Liver (tissue), 3 donors: ENCODE measurements at regions not wholly inside any gene's neighbourhood (a gene's known extent, or its start where the extent isn't known, plus 50 kb on each side); places are given as distances from the start of the nearest gene placed in this dataset.

Experiments
- GABPA ChIP-seq, 2 donors: IDR thresholded peaks in 1 of 2; conservative IDR thresholded peaks in 1 of 2; 2 replicates each; pipeline ENCODE4 v1.6.1; 2016; ENCODE audit warnings: antibody characterized with exemption in 2 of 2, mild to moderate bottlenecking in 1 of 2, moderate library complexity in 1 of 2
- RXRA ChIP-seq, 2 donors: IDR thresholded peaks; 2 replicates each; pipeline ENCODE4 v1.6.1; 2017 to 2018; ENCODE audit warnings: antibody characterized with exemption in 2 of 2, mild to moderate bottlenecking in 1 of 2
- SP1 ChIP-seq: IDR thresholded peaks from 2 replicates; pipeline ENCODE4 v1.6.1; 2018; ENCODE audit warnings: antibody characterized with exemption, mild to moderate bottlenecking
- TAF1 ChIP-seq: conservative IDR thresholded peaks from 2 replicates; pipeline ENCODE4 v1.6.1; 2016; ENCODE audit warnings: antibody characterized with exemption, mild to moderate bottlenecking
- YY1 ChIP-seq: IDR thresholded peaks from 2 replicates; pipeline ENCODE4 v1.6.1; 2016; ENCODE audit warnings: antibody characterized with exemption, mild to moderate bottlenecking
- TF ChIP-seq, protein P1 (sequence below): IDR thresholded peaks from 2 replicates; pipeline ENCODE4 v1.6.1; 2016; ENCODE audit warnings: antibody characterized with exemption, mild to moderate bottlenecking
- TF ChIP-seq, protein P2 (sequence below): fragments of 150-350 bp; IDR thresholded peaks from 2 replicates; pipeline ENCODE4 v1.5.1; 2017; ENCODE audit warnings: improper control_type of control experiment, low read depth, low read length; ENCODE audit not compliant: missing input control
- TF ChIP-seq, protein P3 (sequence below): IDR thresholded peaks from 2 replicates; pipeline ENCODE4 v1.6.1; 2016; ENCODE audit warnings: antibody characterized with exemption
- donor health status: healthy.
- donor health status: healthy.

DNA sequence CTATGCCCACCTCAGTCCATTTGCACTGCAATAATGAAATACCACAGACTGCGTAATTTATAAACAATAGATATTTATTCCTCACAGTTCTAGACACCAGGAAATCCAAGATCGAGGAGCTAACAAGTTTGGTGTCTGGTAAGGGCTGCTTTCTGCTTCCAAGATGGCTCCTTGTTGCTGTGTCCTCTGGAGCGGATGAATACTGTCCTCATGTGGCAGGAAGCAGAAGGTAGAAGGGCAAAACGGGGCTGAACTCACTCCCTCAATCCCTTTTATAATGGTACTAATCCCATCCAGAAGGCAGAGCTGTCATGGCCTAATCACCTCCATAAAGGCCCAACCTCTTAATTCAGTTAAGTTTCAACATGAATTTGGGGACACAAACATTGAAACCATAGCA lies 75.3 kb downstream of the P2RY1 start:
- TF ChIP-seq, protein P1, sequence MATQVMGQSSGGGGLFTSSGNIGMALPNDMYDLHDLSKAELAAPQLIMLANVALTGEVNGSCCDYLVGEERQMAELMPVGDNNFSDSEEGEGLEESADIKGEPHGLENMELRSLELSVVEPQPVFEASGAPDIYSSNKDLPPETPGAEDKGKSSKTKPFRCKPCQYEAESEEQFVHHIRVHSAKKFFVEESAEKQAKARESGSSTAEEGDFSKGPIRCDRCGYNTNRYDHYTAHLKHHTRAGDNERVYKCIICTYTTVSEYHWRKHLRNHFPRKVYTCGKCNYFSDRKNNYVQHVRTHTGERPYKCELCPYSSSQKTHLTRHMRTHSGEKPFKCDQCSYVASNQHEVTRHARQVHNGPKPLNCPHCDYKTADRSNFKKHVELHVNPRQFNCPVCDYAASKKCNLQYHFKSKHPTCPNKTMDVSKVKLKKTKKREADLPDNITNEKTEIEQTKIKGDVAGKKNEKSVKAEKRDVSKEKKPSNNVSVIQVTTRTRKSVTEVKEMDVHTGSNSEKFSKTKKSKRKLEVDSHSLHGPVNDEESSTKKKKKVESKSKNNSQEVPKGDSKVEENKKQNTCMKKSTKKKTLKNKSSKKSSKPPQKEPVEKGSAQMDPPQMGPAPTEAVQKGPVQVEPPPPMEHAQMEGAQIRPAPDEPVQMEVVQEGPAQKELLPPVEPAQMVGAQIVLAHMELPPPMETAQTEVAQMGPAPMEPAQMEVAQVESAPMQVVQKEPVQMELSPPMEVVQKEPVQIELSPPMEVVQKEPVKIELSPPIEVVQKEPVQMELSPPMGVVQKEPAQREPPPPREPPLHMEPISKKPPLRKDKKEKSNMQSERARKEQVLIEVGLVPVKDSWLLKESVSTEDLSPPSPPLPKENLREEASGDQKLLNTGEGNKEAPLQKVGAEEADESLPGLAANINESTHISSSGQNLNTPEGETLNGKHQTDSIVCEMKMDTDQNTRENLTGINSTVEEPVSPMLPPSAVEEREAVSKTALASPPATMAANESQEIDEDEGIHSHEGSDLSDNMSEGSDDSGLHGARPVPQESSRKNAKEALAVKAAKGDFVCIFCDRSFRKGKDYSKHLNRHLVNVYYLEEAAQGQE, result no peak
- TF ChIP-seq, protein P2, sequence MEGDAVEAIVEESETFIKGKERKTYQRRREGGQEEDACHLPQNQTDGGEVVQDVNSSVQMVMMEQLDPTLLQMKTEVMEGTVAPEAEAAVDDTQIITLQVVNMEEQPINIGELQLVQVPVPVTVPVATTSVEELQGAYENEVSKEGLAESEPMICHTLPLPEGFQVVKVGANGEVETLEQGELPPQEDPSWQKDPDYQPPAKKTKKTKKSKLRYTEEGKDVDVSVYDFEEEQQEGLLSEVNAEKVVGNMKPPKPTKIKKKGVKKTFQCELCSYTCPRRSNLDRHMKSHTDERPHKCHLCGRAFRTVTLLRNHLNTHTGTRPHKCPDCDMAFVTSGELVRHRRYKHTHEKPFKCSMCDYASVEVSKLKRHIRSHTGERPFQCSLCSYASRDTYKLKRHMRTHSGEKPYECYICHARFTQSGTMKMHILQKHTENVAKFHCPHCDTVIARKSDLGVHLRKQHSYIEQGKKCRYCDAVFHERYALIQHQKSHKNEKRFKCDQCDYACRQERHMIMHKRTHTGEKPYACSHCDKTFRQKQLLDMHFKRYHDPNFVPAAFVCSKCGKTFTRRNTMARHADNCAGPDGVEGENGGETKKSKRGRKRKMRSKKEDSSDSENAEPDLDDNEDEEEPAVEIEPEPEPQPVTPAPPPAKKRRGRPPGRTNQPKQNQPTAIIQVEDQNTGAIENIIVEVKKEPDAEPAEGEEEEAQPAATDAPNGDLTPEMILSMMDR, result no peak
- TF ChIP-seq YY1 (no peak), GABPA (IDR thresholded peaks at IDR 0.05 in 1 of 2, conservative IDR thresholded peaks at IDR 0.05 in 1 of 2) (no peak), SP1 (no peak), TAF1 (no peak), RXRA (IDR thresholded peaks at IDR 0.05) (no peak)
- TF ChIP-seq, protein P3, sequence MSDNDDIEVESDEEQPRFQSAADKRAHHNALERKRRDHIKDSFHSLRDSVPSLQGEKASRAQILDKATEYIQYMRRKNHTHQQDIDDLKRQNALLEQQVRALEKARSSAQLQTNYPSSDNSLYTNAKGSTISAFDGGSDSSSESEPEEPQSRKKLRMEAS, result no peak
